Left lobe of liver (tissue), 2 donors: ENCODE measurements at regions not wholly inside any gene's neighbourhood (a gene's known extent, or its start where the extent isn't known, plus 50 kb on each side); places are given as distances from the start of the nearest gene placed in this dataset.

Experiments
- ATAC-seq: fragments of 200-7000 bp; cut with Tn5 transposase; one replicate; pipeline ENCODE4 v1.9.1; 2020; ENCODE audit warnings: mild to moderate bottlenecking, moderate library complexity
- DNase-seq: peaks from one replicate; pipeline ENCODE4 v3.0.0-alpha.2; 2020; ENCODE audit warnings: low spot score
- donor health status: DM: no; HTN: no; CAD: no; lungs with moderate emphysema.
- donor health status: DM: no; HTN: yes; CAD: no.

GRCh38 chr18:74023220-74023619 is 124.4 kb downstream of the FBXO15 start:
- ATAC-seq (no peak), DNase-seq (no peak)

GRCh38 chr18:74019864-74020263 is 127.8 kb downstream of the FBXO15 start:
- no peak for ATAC-seq
- DNase-seq = no peak

GRCh38 chr18:74013955-74014354 is 133.7 kb downstream of the FBXO15 start:
- ATAC-seq (no peak), DNase-seq (no peak)

GRCh38 chr18:74012954-74013630 is 134.5 kb downstream of the FBXO15 start:
- DNase-seq = no peak
- no peak for ATAC-seq

GRCh38 chr18:74006143-74006542 is 141.5 kb downstream of the FBXO15 start:
- no peak for ATAC-seq
- DNase-seq = no peak

GRCh38 chr18:74005320-74006109 is 142.1 kb downstream of the FBXO15 start:
- DNase-seq = no peak
- ATAC-seq = no peak

- ATAC-seq (no peak), DNase-seq (no peak)
Observed at GRCh38 chr18:73992242-73993022, 155.2 kb downstream of the FBXO15 start.

- no peak for DNase-seq
- ATAC-seq = no peak
Observed at GRCh38 chr18:73991570-73991969, 156.1 kb downstream of the FBXO15 start.

- DNase-seq (no peak), ATAC-seq (no peak)
Observed at GRCh38 chr18:73990258-73990657, 157.4 kb downstream of the FBXO15 start.

GRCh38 chr18:73987247-73987980 is 160.2 kb downstream of the FBXO15 start:
- DNase-seq = no peak
- no peak for ATAC-seq

GRCh38 chr18:73986711-73987110 is 160.9 kb downstream of the FBXO15 start:
- no peak for DNase-seq
- no peak for ATAC-seq

- ATAC-seq = no peak
- DNase-seq = no peak
Observed at GRCh38 chr18:73985855-73986625, 161.6 kb downstream of the FBXO15 start.

GRCh38 chr18:73983970-73984369 is 163.7 kb downstream of the FBXO15 start:
- ATAC-seq (no peak), DNase-seq (no peak)

GRCh38 chr18:73983496-73983895 is 164.1 kb downstream of the FBXO15 start:
- DNase-seq (no peak), ATAC-seq (no peak)

- no peak for ATAC-seq
- DNase-seq = no peak
Observed at GRCh38 chr18:73981796-73982195, 165.8 kb downstream of the FBXO15 start.

- peak; percentile 31 for ATAC-seq
- DNase-seq = no peak
Observed at GRCh38 chr18:73980289-73980979, 167.2 kb downstream of the FBXO15 start.

- no peak for DNase-seq
- ATAC-seq = no peak
Observed at GRCh38 chr18:73979742-73980141, 167.9 kb downstream of the FBXO15 start.

GRCh38 chr18:73976433-73976832 is 171.2 kb downstream of the FBXO15 start:
- no peak for ATAC-seq
- DNase-seq = no peak

- DNase-seq (no peak), ATAC-seq (no peak)
Observed at GRCh38 chr18:73975266-73975665, 172.4 kb downstream of the FBXO15 start.

GRCh38 chr18:73973972-73974371 is 173.7 kb downstream of the FBXO15 start:
- ATAC-seq (no peak), DNase-seq (no peak)
